ENCODE measurements at regions not wholly inside any gene's neighbourhood (a gene's known extent, or its start where the extent isn't known, plus 50 kb on each side); places are given as distances from the start of the nearest gene placed in this dataset.

DNA sequence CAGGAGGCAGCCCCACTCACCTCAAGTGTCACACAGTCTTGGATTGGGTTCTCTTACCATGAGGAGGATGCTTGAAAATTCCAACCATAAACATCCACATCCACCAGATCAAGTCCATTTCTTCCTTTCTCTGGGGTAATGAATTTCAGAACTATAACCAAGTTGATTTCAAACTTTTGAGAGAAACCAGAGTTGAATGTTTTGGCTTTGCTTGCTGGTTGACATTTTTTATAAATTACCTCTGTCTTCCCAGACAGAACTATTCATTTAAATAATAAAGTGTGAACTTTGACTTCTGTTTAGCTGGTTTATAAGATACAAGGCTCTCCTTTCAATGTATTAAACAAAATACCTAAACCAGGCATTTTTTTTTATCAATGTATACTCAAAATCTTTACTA is 550.7 kb downstream of the KCTD12 start:
- TF ChIP-seq, protein P1, sequence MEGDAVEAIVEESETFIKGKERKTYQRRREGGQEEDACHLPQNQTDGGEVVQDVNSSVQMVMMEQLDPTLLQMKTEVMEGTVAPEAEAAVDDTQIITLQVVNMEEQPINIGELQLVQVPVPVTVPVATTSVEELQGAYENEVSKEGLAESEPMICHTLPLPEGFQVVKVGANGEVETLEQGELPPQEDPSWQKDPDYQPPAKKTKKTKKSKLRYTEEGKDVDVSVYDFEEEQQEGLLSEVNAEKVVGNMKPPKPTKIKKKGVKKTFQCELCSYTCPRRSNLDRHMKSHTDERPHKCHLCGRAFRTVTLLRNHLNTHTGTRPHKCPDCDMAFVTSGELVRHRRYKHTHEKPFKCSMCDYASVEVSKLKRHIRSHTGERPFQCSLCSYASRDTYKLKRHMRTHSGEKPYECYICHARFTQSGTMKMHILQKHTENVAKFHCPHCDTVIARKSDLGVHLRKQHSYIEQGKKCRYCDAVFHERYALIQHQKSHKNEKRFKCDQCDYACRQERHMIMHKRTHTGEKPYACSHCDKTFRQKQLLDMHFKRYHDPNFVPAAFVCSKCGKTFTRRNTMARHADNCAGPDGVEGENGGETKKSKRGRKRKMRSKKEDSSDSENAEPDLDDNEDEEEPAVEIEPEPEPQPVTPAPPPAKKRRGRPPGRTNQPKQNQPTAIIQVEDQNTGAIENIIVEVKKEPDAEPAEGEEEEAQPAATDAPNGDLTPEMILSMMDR (IDR thresholded peaks at IDR 0.05): no peak
- TF ChIP-seq POLR2A (IDR thresholded peaks at IDR 0.05) (no peak), POLR2AphosphoS5 (IDR thresholded peaks at IDR 0.05) (no peak)

All from upper lobe of left lung (tissue), 4 donors.